K562 (cell line): ENCODE measurements at regions not wholly inside any gene's neighbourhood (a gene's known extent, or its start where the extent isn't known, plus 50 kb on each side); places are given as distances from the start of the nearest gene placed in this dataset.

Experiments
- ATAC-seq: fragments of 200-7000 bp; cut with Tn5 transposase; 3 replicates; pipeline ENCODE4 v1.9.1; 2020; ENCODE audit warnings: moderate library complexity
- BruUV-seq: library from RNA; stranded (reverse); fragments of 400-500 nt; replicated peaks from 2 replicates; lab custom pipeline; 2021; lab: Mats Ljungman, UMichigan
- CTCF ChIA-PET: fragments of 300-600 bp; formaldehyde crosslinking; extraction: SDS; loops from one replicate; lab custom pipeline; 2021; ENCODE audit warnings: low intra/inter-chr PET ratio; lab: Yijun Ruan, JAX
- POLR2A ChIA-PET: fragments of 300-600, 350-650 bp; sonication (Branson Sonifier 250); formaldehyde crosslinking; extraction: SDS; loops from one replicate; lab custom pipeline; 2021; ENCODE audit warnings: antibody characterized with exemption, inconsistent platforms; lab: Yijun Ruan, JAX
- DNase-seq, 4 experiments: peaks; one replicate each; pipeline versions ENCODE4 v3.0.0 to v3.0.0-alpha.2; 2011 to 2018; ENCODE audit warnings: low spot score in 3 of 4, mixed read lengths in 3 of 4; ENCODE audit errors: extremely low read depth in 1 of 4
- FAIRE-seq: peaks from 2 replicates; lab custom pipeline; 2011; peaks lifted over from hg19 to GRCh38; lab: Jason Lieb, UNC
- H2AFZ ChIP-seq: 2 replicates; pipeline ENCODE4 v1.6.0; 2011; ENCODE audit warnings: low read depth, low read length, control low read depth, inconsistent platforms
- H3K27ac ChIP-seq: fragments of 200-600 bp; 3 replicates; pipeline ENCODE4 v1.8.0; 2011; ENCODE audit warnings: low read depth, mild to moderate bottlenecking, control low read depth, inconsistent platforms, low read length, moderate library complexity, mixed read lengths; ENCODE audit errors: extremely low read depth
- H3K27me3 ChIP-seq, 2 experiments: fragments of 300-600 bp in 1 of 2; 2 replicates in 1 of 2; 3 replicates in 1 of 2; pipeline versions ENCODE4 v1.6.0 to v1.8.0; 2011; ENCODE audit warnings: inconsistent platforms in 2 of 2, low read length in 2 of 2, mild to moderate bottlenecking in 1 of 2, mixed read lengths in 1 of 2, moderate library complexity in 1 of 2; ENCODE audit not compliant: control insufficient read depth in 2 of 2, insufficient read depth in 2 of 2
- H3K36me3 ChIP-seq: fragments of 300-600 bp; 3 replicates; pipeline ENCODE4 v1.8.0; 2011; ENCODE audit warnings: mild to moderate bottlenecking, low read length, inconsistent platforms; ENCODE audit not compliant: control insufficient read depth, insufficient read depth
- H3K4me1 ChIP-seq, 2 experiments: fragments of 200-600 bp in 1 of 2; replicated peaks in 1 of 2; 2 replicates in 1 of 2; 3 replicates in 1 of 2; pipeline versions ENCODE4 v1.5.1 to v1.8.0; 2011; ENCODE audit warnings: inconsistent platforms in 2 of 2, low read length in 2 of 2, mild to moderate bottlenecking in 1 of 2, mixed read lengths in 1 of 2, moderate library complexity in 1 of 2; ENCODE audit not compliant: control insufficient read depth in 2 of 2, insufficient read depth in 2 of 2
- H3K4me2 ChIP-seq: 2 replicates; pipeline ENCODE4 v1.6.1; 2011; ENCODE audit warnings: low read length, control low read depth, inconsistent platforms, mixed read lengths; ENCODE audit not compliant: insufficient read depth
- H3K4me3 ChIP-seq: fragments of 200-600 bp; sonication (generic), shearing (Covaris generic); 2 replicates; pipeline ENCODE4 v1.5.1; 2016; ENCODE audit warnings: control low read depth, inconsistent platforms
- H3K79me2 ChIP-seq: fragments of 200-600 bp; 3 replicates; pipeline ENCODE4 v1.8.0; 2011; ENCODE audit warnings: low read length, inconsistent platforms; ENCODE audit not compliant: control insufficient read depth, insufficient read depth
- H3K9ac ChIP-seq, 2 experiments: 2 replicates each; pipeline versions ENCODE4 v1.6.0 to v1.6.1; 2011; ENCODE audit warnings: low read depth in 2 of 2, low read length in 2 of 2, control low read depth in 1 of 2, inconsistent platforms in 1 of 2, mild to moderate bottlenecking in 1 of 2, mixed read lengths in 1 of 2; ENCODE audit not compliant: insufficient read depth in 1 of 2
- H3K9me1 ChIP-seq: one replicate; pipeline ENCODE4 v1.6.0; 2011; ENCODE audit warnings: inconsistent platforms, mild to moderate bottlenecking, low read length, moderate library complexity; ENCODE audit not compliant: control insufficient read depth, insufficient read depth
- H3K9me3 ChIP-seq: replicated peaks from 2 replicates; pipeline ENCODE4 v1.5.1; 2011; ENCODE audit warnings: low read depth, low read length, inconsistent platforms; ENCODE audit not compliant: control insufficient read depth, insufficient read depth
- H4K20me1 ChIP-seq: replicated peaks from 2 replicates; pipeline ENCODE4 v1.6.1; 2011; ENCODE audit warnings: low read length, inconsistent platforms, mixed read lengths; ENCODE audit not compliant: control insufficient read depth, insufficient read depth
- HMGN3 ChIP-seq: IDR thresholded peaks from 2 replicates; pipeline ENCODE4 v1.6.1; 2011; ENCODE audit warnings: borderline replicate concordance, low read depth, mild to moderate bottlenecking, mixed read lengths, low read length; ENCODE audit not compliant: insufficient read length; ENCODE audit errors: extremely low read depth
- HMGXB4 ChIP-seq: sonication (generic); formaldehyde crosslinking; IDR thresholded peaks from 2 replicates; pipeline ENCODE4 v1.8.1; 2023; ENCODE audit warnings: mild to moderate bottlenecking, missing genetic modification reagents
- IRF9 ChIP-seq: fragments of 450-650 bp; IDR thresholded peaks from 2 replicates; pipeline ENCODE4 v1.6.1; 2016; ENCODE audit warnings: missing biosample characterization, missing genetic modification characterization
- KLF6 ChIP-seq: fragments of 250-450 bp; sonication (Bioruptor Pico); IDR thresholded peaks from 2 replicates; pipeline ENCODE4 v1.4.0; 2020; ENCODE audit warnings: mild to moderate bottlenecking, moderate library complexity, borderline replicate concordance
- RNF2 ChIP-seq: sonication (generic); IDR thresholded peaks from 2 replicates; pipeline ENCODE4 v1.6.1; 2016
- SIRT6 ChIP-seq: IDR thresholded peaks from one replicate; pipeline ENCODE4 v1.6.1; 2012; ENCODE audit warnings: low read depth, mild to moderate bottlenecking, control low read depth, inconsistent platforms, low read length, moderate library complexity
- SUPT5H ChIP-seq: fragments of 450-650 bp; IDR thresholded peaks from 2 replicates; pipeline ENCODE4 v1.6.1; 2016
- TAF15 ChIP-seq: fragments of 200-400 bp; formaldehyde crosslinking; IDR thresholded peaks from 2 replicates; pipeline ENCODE4 v1.6.1; 2017; ENCODE audit warnings: mild to moderate bottlenecking, low read depth, low read length, moderate library complexity
- TARDBP ChIP-seq: fragments of 450-650 bp; IDR thresholded peaks from 2 replicates; pipeline ENCODE4 v1.6.1; 2016
- TOE1 ChIP-seq, 2 experiments: fragments of 450-650 bp in 1 of 2; sonication (generic) in 1 of 2; formaldehyde crosslinking in 1 of 2; IDR thresholded peaks; 2 replicates each; pipeline versions ENCODE4 v1.7.1 to v1.8.0; 2016 to 2022; ENCODE audit warnings: borderline replicate concordance in 2 of 2, mild to moderate bottlenecking in 2 of 2, antibody characterized with exemption in 1 of 2, inconsistent platforms in 1 of 2, low read depth in 1 of 2, missing genetic modification reagents in 1 of 2, moderate library complexity in 1 of 2
- ZFP1 ChIP-seq: fragments of 450-650 bp; formaldehyde crosslinking; IDR thresholded peaks from 2 replicates; pipeline ENCODE4 v1.4.0; 2020; ENCODE audit warnings: mild to moderate bottlenecking, mixed read lengths
- ZNF609 ChIP-seq: sonication (generic); formaldehyde crosslinking; IDR thresholded peaks from 2 replicates; pipeline ENCODE4 v1.8.1; 2023; ENCODE audit warnings: missing genetic modification reagents, mild to moderate bottlenecking, borderline replicate concordance
- in situ Hi-C: fragments of 300-500 bp; cut with MboI; formaldehyde crosslinking; loops from 4 replicates; pipeline ENCODE4 v1.15.0; 2018; ENCODE audit warnings: inconsistent platforms, mixed read lengths
- intact Hi-C: fragments of 100-400 bp; cut with micrococcal nuclease; formaldehyde crosslinking; loops from 2 replicates; pipeline ENCODE4 v1.14.2; 2022
- TF ChIP-seq, protein P1 (sequence below), 2 experiments: IDR thresholded peaks; 2 replicates each; pipeline ENCODE4 v1.6.1; 2011; ENCODE audit warnings: borderline replicate concordance in 1 of 2, control low read depth in 1 of 2, low read depth in 1 of 2, low read length in 1 of 2, mild to moderate bottlenecking in 1 of 2, mixed read lengths in 1 of 2, moderate library complexity in 1 of 2; ENCODE audit not compliant: insufficient read depth in 1 of 2, insufficient read length in 1 of 2, poor library complexity in 1 of 2, severe bottlenecking in 1 of 2; ENCODE audit errors: extremely low read depth in 1 of 2

- Histone ChIP-seq H4K20me1 (no peaks in the 10 kb centered on the region), H3K4me2 (no peak overlapping the region), H3K9ac (no peak overlapping the region), H3K9me1 (no peaks in the 10 kb centered on the region), H3K9me3 (no peaks in the 10 kb centered on the region), H3K27me3 (no peaks in the 10 kb centered on the region; a peak in 1 of 5 replicates), H2AFZ (no peak overlapping the region), H3K36me3 (no peaks in the 10 kb centered on the region), H3K27ac (no peak overlapping the region), H3K79me2 (no peaks in the 10 kb centered on the region), H3K4me3 (no peak overlapping the region), H3K4me1 (no peaks in the 10 kb centered on the region; a peak in 1 of 5 replicates)
- no peak for DNase-seq
- ChIA-PET POLR2A (no interaction called here), CTCF (no interaction called here)
- BruUV-seq, result no TSS peak
- TF ChIP-seq, protein P1, sequence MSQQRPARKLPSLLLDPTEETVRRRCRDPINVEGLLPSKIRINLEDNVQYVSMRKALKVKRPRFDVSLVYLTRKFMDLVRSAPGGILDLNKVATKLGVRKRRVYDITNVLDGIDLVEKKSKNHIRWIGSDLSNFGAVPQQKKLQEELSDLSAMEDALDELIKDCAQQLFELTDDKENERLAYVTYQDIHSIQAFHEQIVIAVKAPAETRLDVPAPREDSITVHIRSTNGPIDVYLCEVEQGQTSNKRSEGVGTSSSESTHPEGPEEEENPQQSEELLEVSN (IDR thresholded peaks at IDR 0.05; ENCODE audit: borderline replicate concordance in 1 of 2, extremely low read depth in 1 of 2, insufficient read depth in 1 of 2, insufficient read length in 1 of 2, low read depth in 1 of 2, low read length in 1 of 2, poor library complexity in 1 of 2, severe bottlenecking in 1 of 2), result no peak
- no peak for TF ChIP-seq HMGN3
- no peak for TF ChIP-seq TARDBP
- TF ChIP-seq RNF2, result no peak
- TF ChIP-seq KLF6 (CRISPR knock-in tag), result no peak
- no peak for TF ChIP-seq TOE1 (IDR thresholded peaks at IDR 0.05; ENCODE audit: borderline replicate concordance)
- no peak for TF ChIP-seq TOE1 (CRISPR knock-in tag; IDR thresholded peaks at IDR 0.05; ENCODE audit: borderline replicate concordance, low read depth)
- TF ChIP-seq HMGXB4, result no peak
- no peak for TF ChIP-seq SUPT5H
- TF ChIP-seq ZFP1 (CRISPR knock-in tag), result no peak
- TF ChIP-seq TAF15, result no peak
- TF ChIP-seq SIRT6, result no peak
- no peak for TF ChIP-seq IRF9 (tag)
- TF ChIP-seq ZNF609, result no peak
- in situ Hi-C loops, result no loop called here
- ATAC-seq, result no peak
- FAIRE-seq, result no peak
- intact Hi-C loops, result no loop called here
Observed at GRCh38 chr4:173468314-173468713, 61.7 kb downstream of the HAND2 start.
